ENCODE measurements at regions not wholly inside any gene's neighbourhood (a gene's known extent, or its start where the extent isn't known, plus 50 kb on each side); places are given as distances from the start of the nearest gene placed in this dataset.

- TF ChIP-seq ZNF274 (IDR thresholded peaks at IDR 0.05; ENCODE audit: low read depth, low read length) (no peak), YY1 (IDR thresholded peaks at IDR 0.05; ENCODE audit: insufficient read depth, insufficient read length) (no peak), SUZ12 (IDR thresholded peaks at IDR 0.05; ENCODE audit: extremely low read depth, insufficient read depth, insufficient read length) (no peak)
Observed at GRCh38 chr12:97211416-97211930, 251.1 kb upstream of the RMST start.
